ENCODE measurements at regions not wholly inside any gene's neighbourhood (a gene's known extent, or its start where the extent isn't known, plus 50 kb on each side); places are given as distances from the start of the nearest gene placed in this dataset.

GRCh38 chr3:163196815-163197374 lies 1700.3 kb downstream of the OTOL1 start:
- TF ChIP-seq ZNF780A (CRISPR knock-in tag; IDR thresholded peaks at IDR 0.05) (no peak), KLF16 (IDR thresholded peaks at IDR 0.05) (no peak), CTCF (IDR thresholded peaks at IDR 0.05 in 2 of 3, conservative IDR thresholded peaks at IDR 0.05 in 1 of 3; ENCODE audit: insufficient read depth in 2 of 3, low read depth in 1 of 3, low read length in 3 of 3) (no peak), GABPB1 (CRISPR knock-in tag; IDR thresholded peaks at IDR 0.05) (no peak), ATF7 (IDR thresholded peaks at IDR 0.05) (no peak), SNAPC5 (CRISPR knock-in tag; IDR thresholded peaks at IDR 0.05) (no peak), JUNB (CRISPR knock-in tag; conservative IDR thresholded peaks at IDR 0.05) (no peak), SRF (CRISPR knock-in tag; IDR thresholded peaks at IDR 0.05) (no peak), THAP7 (CRISPR knock-in tag; IDR thresholded peaks at IDR 0.05) (no peak), ZBED1 (IDR thresholded peaks at IDR 0.05) (no peak), POLR2A (conservative IDR thresholded peaks at IDR 0.05) (no peak), SMAD1 (IDR thresholded peaks at IDR 0.05; ENCODE audit: low read depth, low read length, partially characterized antibody) (no peak)
